Endothelial cell of umbilical vein (primary cell): ENCODE measurements at regions not wholly inside any gene's neighbourhood (a gene's known extent, or its start where the extent isn't known, plus 50 kb on each side); places are given as distances from the start of the nearest gene placed in this dataset.

Source experiments
- BruUV-seq: library from RNA; stranded (reverse); fragments of 400-500 nt; replicated peaks from 2 replicates; lab custom pipeline; 2021; lab: Mats Ljungman, UMichigan
- CTCF ChIA-PET: fragments of 300-600, 350-600 bp; sonication (Branson Sonifier 250); formaldehyde crosslinking; loops from one replicate; lab custom pipeline; 2021; ENCODE audit warnings: antibody characterized with exemption, inconsistent platforms; lab: Charles Lee
- POLR2A ChIA-PET: fragments of 300-600, 350-600 bp; sonication (Branson Sonifier 250); formaldehyde crosslinking; loops from one replicate; lab custom pipeline; 2021; ENCODE audit warnings: antibody characterized with exemption, inconsistent platforms; lab: Charles Lee
- DNase-seq: peaks from one replicate; pipeline ENCODE4 v3.0.0-alpha.2; 2011; ENCODE audit warnings: low read depth, low spot score
- FAIRE-seq: peaks from 2 replicates; lab custom pipeline; 2011; peaks lifted over from hg19 to GRCh38; lab: Jason Lieb, UNC
- H2AFZ ChIP-seq: 2 replicates; pipeline ENCODE4 v1.6.0; 2012; ENCODE audit warnings: low read depth, low read length, control low read depth, inconsistent platforms
- H3K27ac ChIP-seq: 2 replicates; pipeline ENCODE4 v1.5.1; 2011; ENCODE audit warnings: low read depth, mild to moderate bottlenecking, control low read depth, low read length, moderate library complexity; ENCODE audit not compliant: insufficient read depth
- H3K27me3 ChIP-seq, 2 experiments: 2 replicates each; pipeline versions ENCODE4 v1.6.0 to v1.6.1; 2011; ENCODE audit warnings: low read length in 2 of 2, mixed read lengths in 1 of 2; ENCODE audit not compliant: control insufficient read depth in 2 of 2, insufficient read depth in 2 of 2
- H3K36me3 ChIP-seq, 2 experiments: 2 replicates in 1 of 2; 3 replicates in 1 of 2; pipeline ENCODE4 v1.5.1; 2011; ENCODE audit warnings: low read length in 2 of 2, mild to moderate bottlenecking in 1 of 2, moderate library complexity in 1 of 2; ENCODE audit not compliant: control insufficient read depth in 2 of 2, insufficient read depth in 2 of 2; ENCODE audit errors: extremely low read depth in 1 of 2
- H3K4me1 ChIP-seq: 3 replicates; pipeline ENCODE4 v1.5.1; 2011; ENCODE audit warnings: mild to moderate bottlenecking, low read length; ENCODE audit not compliant: control insufficient read depth, insufficient read depth; ENCODE audit errors: extremely low read depth
- H3K4me2 ChIP-seq: 2 replicates; pipeline ENCODE4 v1.6.1; 2011; ENCODE audit warnings: low read length, control low read depth, mixed read lengths; ENCODE audit not compliant: insufficient read depth
- H3K4me3 ChIP-seq, 3 experiments: fragments of 200-600 bp in 1 of 3; sonication (generic), shearing (Covaris generic) in 1 of 3; replicated peaks in 1 of 3; 2 replicates each; pipeline ENCODE4 v1.5.1; 2011 to 2016; ENCODE audit warnings: control low read depth in 3 of 3, low read length in 3 of 3, mild to moderate bottlenecking in 2 of 3, inconsistent platforms in 1 of 3, low read depth in 1 of 3, moderate library complexity in 1 of 3; ENCODE audit not compliant: insufficient read depth in 1 of 3
- H3K79me2 ChIP-seq: 2 replicates; pipeline ENCODE4 v1.6.0; 2012; ENCODE audit warnings: low read length, inconsistent platforms; ENCODE audit not compliant: control insufficient read depth, insufficient read depth
- H3K9ac ChIP-seq: replicated peaks from 2 replicates; pipeline ENCODE3; 2011; ENCODE audit warnings: low read length, control low read depth; ENCODE audit not compliant: insufficient read depth; ENCODE audit errors: extremely low read depth
- H3K9me1 ChIP-seq: replicated peaks from 3 replicates; pipeline ENCODE4 v1.6.0; 2011; ENCODE audit warnings: mild to moderate bottlenecking, low read length; ENCODE audit not compliant: control insufficient read depth, insufficient read depth; ENCODE audit errors: extremely low read depth
- H3K9me3 ChIP-seq: replicated peaks from 2 replicates; pipeline ENCODE4 v1.5.1; 2012; ENCODE audit warnings: low read length, inconsistent platforms; ENCODE audit not compliant: control insufficient read depth, insufficient read depth
- H4K20me1 ChIP-seq: replicated peaks from 2 replicates; pipeline ENCODE3; 2011; ENCODE audit warnings: mild to moderate bottlenecking, low read length; ENCODE audit not compliant: control insufficient read depth, insufficient read depth; ENCODE audit errors: extremely low read depth
- CTCF ChIP-seq, 2 donors: IDR thresholded peaks; 1 replicate in 1 of 2; 2 replicates in 1 of 2; pipeline ENCODE4 v1.5.1; 2011; ENCODE audit warnings: low read length in 2 of 2, mild to moderate bottlenecking in 2 of 2, moderate library complexity in 2 of 2, control low read depth in 1 of 2, inconsistent platforms in 1 of 2, low read depth in 1 of 2; ENCODE audit not compliant: insufficient read depth in 1 of 2; ENCODE audit errors: extremely low read depth in 1 of 2
- EZH2 ChIP-seq: IDR thresholded peaks from 2 replicates; pipeline ENCODE4 v1.6.1; 2012; ENCODE audit warnings: borderline replicate concordance, low read depth, mild to moderate bottlenecking, moderate library complexity, low read length, inconsistent platforms; ENCODE audit not compliant: severe bottlenecking
- FOS ChIP-seq: IDR thresholded peaks from 2 replicates; pipeline ENCODE4 v1.6.1; 2011; ENCODE audit warnings: mild to moderate bottlenecking, low read length, moderate library complexity, borderline replicate concordance; ENCODE audit not compliant: insufficient read depth
- GATA2 ChIP-seq: IDR thresholded peaks from 2 replicates; pipeline ENCODE4 v1.7.0; 2011; ENCODE audit warnings: low read depth, mild to moderate bottlenecking, moderate library complexity, mixed read lengths, low read length; ENCODE audit not compliant: insufficient read length, insufficient read depth
- JUN ChIP-seq: IDR thresholded peaks from 2 replicates; pipeline ENCODE4 v1.6.1; 2011; ENCODE audit warnings: borderline replicate concordance, low read depth; ENCODE audit not compliant: insufficient read length, insufficient read depth
- MAX ChIP-seq: IDR thresholded peaks from 2 replicates; pipeline ENCODE4 v1.6.1; 2011; ENCODE audit not compliant: insufficient read depth, insufficient read length
- MYC ChIP-seq: IDR thresholded peaks from one replicate; pipeline ENCODE4 v1.6.1; 2011; ENCODE audit warnings: mild to moderate bottlenecking, low read depth, low read length
- POLR2A ChIP-seq: IDR thresholded peaks from 2 replicates; pipeline ENCODE4 v1.6.1; 2012; ENCODE audit warnings: low read depth, mild to moderate bottlenecking, control low read depth, low read length
- POLR2AphosphoS5 ChIP-seq: IDR thresholded peaks from 2 replicates; pipeline ENCODE4 v1.6.1; 2012; ENCODE audit warnings: low read depth, mild to moderate bottlenecking, control low read depth, low read length, moderate library complexity; ENCODE audit not compliant: insufficient read depth
- dilution Hi-C: fragments of 300-500 bp; cut with MboI; formaldehyde crosslinking; loops from one replicate; pipeline ENCODE4 v1.15.0; 2019; ENCODE audit warnings: low sequenced_read_pairs; ENCODE audit not compliant: extremely low pct_ligation_motif_present
- intact Hi-C: fragments of 100-400 bp; cut with micrococcal nuclease; formaldehyde crosslinking; loops from one replicate; pipeline ENCODE4 v1.10.0; 2022

DNA sequence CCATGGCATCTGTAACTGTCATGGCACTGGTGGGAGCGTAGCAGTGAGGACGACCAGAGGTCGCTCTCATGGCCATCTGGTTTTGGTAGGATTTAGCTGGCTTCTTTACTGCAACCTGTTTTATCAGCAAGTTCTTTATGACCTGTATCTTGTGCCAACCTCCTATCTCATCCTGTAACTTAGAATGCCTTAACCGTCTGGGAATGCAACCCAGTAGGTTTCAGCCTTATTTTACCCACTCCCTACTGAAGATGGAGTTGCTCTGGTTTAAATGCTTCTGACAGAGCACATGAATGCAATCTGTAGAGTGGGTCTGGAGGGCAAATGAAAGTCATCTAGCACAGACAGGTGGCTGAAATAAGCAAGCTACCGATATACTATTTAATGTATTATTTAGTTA is 55.3 kb upstream of the OPN4 start:
- Histone ChIP-seq H3K9me1 (no peaks in the 10 kb centered on the region), H4K20me1 (no peaks in the 10 kb centered on the region), H3K4me2 (no peak overlapping the region), H3K27ac (no peak overlapping the region), H3K27me3 (peaks cover 0 to 2% of the 10 kb centered on the region in 2 experiments), H3K9me3 (no peaks in the 10 kb centered on the region), H3K4me1 (no peaks in the 10 kb centered on the region), H3K36me3 (no peaks in the 10 kb centered on the region), H3K9ac (no peak overlapping the region), H2AFZ (no peak overlapping the region), H3K79me2 (no peaks in the 10 kb centered on the region), H3K4me3 (no peak overlapping the region)
- dilution Hi-C loops (no loop called here), intact Hi-C loops (no loop called here)
- DNase-seq (no peak), FAIRE-seq (no peak)
- TF ChIP-seq GATA2, result no peak
- TF ChIP-seq POLR2AphosphoS5, result no peak
- TF ChIP-seq FOS, result no peak
- no peak for TF ChIP-seq CTCF (IDR thresholded peaks at IDR 0.05; ENCODE audit: extremely low read depth in 1 of 2, insufficient read depth in 1 of 2, low read depth in 1 of 2, low read length in 2 of 2)
- TF ChIP-seq MYC, result no peak
- BruUV-seq, result no TSS peak
- POLR2A ChIA-PET, result no interaction called here
- CTCF ChIA-PET, result no interaction called here

DNA sequence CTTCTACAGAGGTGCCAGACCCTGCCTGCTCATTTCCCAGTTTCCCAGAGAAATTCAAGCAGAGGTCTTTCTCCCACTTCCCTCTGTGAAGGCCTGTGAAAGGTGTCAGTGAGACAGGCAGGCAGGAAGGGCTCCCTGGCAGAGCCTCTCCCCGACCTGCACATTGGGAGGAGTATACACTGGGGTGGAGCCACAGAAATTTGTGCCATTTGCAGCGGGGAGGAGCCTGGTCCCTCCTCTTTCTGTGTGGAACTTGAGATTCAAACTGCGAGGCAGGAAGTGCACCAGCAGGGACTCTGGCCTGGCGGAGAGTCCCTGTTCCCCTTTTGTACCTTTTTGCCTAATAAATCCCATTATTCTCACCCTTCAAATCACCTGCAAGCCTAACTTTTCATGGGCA is 54.6 kb upstream of the OPN4 start:
- Histone ChIP-seq H3K4me2 (no peak overlapping the region), H3K79me2 (no peaks in the 10 kb centered on the region), H3K9ac (no peak overlapping the region), H3K4me3 (no peak overlapping the region), H3K36me3 (no peaks in the 10 kb centered on the region), H2AFZ (no peak overlapping the region), H3K9me3 (no peaks in the 10 kb centered on the region), H3K9me1 (no peaks in the 10 kb centered on the region), H3K27me3 (peaks cover 0 to 2% of the 10 kb centered on the region in 2 experiments), H3K27ac (no peak overlapping the region), H3K4me1 (no peaks in the 10 kb centered on the region), H4K20me1 (no peaks in the 10 kb centered on the region)
- dilution Hi-C loops, result no loop called here
- no TSS peak for BruUV-seq
- FAIRE-seq (no peak), DNase-seq (no peak)
- ChIA-PET POLR2A (no interaction called here), CTCF (interaction anchor here (1.3 kb wide), 1 partner anchor 14 kb away, joined by 9 read pairs; no protein-coding TSS in a partner anchor)
- TF ChIP-seq JUN (no peak), FOS (no peak), POLR2A (no peak), GATA2 (no peak), CTCF (IDR thresholded peaks at IDR 0.05; ENCODE audit: extremely low read depth in 1 of 2, insufficient read depth in 1 of 2, low read depth in 1 of 2, low read length in 2 of 2) (no peak), EZH2 (no peak), MAX (no peak), MYC (no peak), POLR2AphosphoS5 (no peak)
- intact Hi-C loops, result no loop called here
